A204.1 (cell line): ENCODE measurements at regions not wholly inside any gene's neighbourhood (a gene's known extent, or its start where the extent isn't known, plus 50 kb on each side); places are given as distances from the start of the nearest gene placed in this dataset.

Experiments
- FAIRE-seq: peaks from 2 replicates; lab custom pipeline; 2012; peaks lifted over from hg19 to GRCh38; lab: Jason Lieb, UNC

GRCh38 chr15:95973566-95974256, 356.8 kb upstream of the NR2F2 start:
- no peak for FAIRE-seq

GRCh38 chr15:95975212-95975611, 355.3 kb upstream of the NR2F2 start:
- FAIRE-seq, result no peak

DNA sequence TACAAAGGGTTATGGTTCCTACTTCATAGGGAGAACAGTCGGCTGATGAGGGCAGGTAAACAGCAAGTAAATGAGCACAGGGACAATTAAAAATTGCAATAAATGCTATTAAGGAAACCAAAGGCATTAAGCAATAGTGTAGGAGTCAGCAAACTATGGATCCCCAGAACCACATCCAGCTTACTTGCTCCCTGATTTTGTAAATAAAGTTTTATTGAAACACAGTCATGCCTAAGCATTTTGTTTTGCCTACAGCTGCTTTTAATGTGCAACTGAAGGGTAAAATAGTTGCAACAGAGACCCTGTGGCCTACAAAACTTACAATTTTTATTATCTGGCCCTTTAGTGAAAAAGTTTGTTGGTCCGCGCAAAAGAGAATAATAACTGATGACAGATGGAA, 351.2 kb upstream of the NR2F2 start:
- FAIRE-seq, result no peak

DNA sequence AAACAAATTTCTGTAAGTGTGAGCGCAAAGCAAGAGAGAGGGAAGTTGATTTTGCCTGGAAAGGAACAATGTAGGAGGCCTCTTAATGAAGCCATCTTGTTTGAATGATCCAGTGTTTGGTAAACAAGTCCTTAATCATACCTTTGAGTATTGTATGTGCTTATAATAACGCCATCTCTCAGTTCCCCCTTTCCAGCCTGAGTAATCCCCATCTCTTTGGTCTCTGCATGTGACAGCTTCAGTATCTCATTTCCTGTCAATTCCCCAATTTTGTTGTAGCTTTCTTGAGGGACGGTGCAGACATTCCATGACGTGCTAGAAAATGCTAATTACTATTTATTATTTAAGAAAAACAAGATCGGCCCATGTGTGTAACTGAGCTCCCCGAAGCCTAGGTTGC, 349.3 kb upstream of the NR2F2 start:
- no peak for FAIRE-seq

GRCh38 chr15:95987299-95987698, 343.2 kb upstream of the NR2F2 start:
- no peak for FAIRE-seq

- no peak for FAIRE-seq
These were observed 342.5 kb upstream of the NR2F2 start for GRCh38 chr15:95987886-95988573.

GRCh38 chr15:95988574-95988887, 342.0 kb upstream of the NR2F2 start:
- no peak for FAIRE-seq

DNA sequence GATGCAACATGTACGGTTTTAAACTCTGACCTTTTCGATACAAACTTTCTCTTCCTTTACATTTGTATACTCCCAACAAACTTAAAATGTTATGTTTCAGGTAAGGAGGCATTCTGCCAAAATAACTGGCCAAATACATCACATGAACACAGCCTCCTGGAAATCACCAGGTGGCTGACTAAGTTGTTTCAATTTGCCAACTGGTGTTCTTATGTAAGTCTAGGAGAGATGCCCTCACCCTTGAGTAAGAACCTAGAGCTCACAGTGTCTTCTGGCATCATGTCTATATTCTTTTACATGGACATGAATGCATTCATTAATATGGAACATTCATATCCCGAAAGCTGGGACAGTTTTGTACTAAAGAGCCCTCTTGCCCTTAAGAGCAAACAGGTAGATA, 341.1 kb upstream of the NR2F2 start:
- no peak for FAIRE-seq

DNA sequence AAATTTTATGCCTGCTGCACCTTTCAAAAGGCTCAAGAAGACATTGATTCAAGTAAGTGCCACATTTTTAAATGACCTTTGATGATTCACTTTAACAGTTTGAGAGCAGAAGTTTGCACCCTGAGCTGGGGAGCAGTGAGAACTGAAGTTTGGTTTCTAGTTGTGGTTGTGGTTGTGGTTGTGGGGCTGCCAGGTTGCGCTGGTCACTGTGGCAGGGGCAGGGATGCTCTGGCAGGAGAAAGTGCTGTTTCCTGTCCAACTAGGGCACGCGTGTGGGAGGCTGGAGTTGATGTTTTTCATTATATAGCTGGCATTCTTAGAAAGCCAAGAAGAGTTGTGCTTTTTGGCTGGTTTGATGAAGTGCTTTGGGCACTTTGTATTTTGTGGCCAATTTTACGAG, 339.7 kb upstream of the NR2F2 start:
- FAIRE-seq, result no peak

- no peak for FAIRE-seq
These were observed 336.1 kb upstream of the NR2F2 start for GRCh38 chr15:95994418-95994817.

DNA sequence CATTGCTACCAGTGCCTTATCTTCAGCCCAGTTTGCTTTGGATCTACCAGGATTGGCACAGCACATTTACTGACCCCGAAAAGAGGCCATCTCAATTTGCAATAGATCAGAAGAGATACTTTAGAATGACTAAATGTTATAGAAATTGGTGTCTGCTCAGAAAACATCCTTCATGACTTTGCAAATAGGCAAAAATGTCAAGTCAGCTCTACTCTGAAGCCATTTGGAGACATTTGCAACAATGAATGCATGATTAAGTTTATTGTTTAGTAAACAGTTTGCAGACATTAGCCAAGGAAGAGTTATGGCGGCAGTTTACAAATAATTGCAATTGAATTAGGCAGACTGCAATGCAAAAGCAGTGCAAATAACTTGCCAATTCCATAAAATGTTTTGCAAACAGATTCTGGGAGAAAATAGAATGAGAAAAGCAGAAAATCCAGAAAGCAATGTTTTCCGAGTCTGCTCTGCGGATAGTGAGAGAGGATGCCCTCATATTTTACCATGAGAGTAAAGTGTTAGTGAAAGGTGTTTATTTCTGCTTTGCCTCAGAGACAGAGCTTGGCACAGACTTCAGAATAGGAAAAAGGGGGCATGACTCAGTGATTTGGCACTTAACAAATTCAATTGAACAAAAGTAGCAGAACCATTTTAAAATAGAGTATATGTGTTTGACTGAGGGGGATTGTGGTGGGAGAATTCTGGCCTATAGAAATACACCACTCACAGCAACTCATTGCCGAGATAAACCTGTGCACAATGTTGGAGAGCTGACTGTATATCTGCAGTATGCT, 334.9 kb upstream of the NR2F2 start:
- FAIRE-seq, result no peak

- no peak for FAIRE-seq
These were observed 334.0 kb upstream of the NR2F2 start for GRCh38 chr15:95996494-95996893.

DNA sequence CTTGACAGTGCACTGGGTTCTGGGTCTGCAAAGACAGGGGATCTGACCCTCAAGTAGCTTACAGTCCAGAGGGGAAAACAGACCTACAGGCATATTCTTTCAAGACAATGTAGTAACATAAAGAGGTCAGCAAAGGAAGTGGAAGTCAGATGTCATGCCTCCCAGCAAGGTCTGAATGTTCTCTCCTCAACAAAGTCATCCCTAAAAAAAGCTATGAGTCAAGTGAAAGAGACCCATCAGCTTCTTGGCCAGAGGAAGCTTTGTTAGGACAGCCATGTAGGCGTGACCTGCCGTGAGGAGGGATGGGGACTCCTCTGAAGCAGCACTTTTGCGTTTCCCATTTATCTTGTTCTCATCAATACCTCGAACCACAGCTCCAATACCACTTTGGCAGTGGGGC, 331.6 kb upstream of the NR2F2 start:
- FAIRE-seq, result no peak

DNA sequence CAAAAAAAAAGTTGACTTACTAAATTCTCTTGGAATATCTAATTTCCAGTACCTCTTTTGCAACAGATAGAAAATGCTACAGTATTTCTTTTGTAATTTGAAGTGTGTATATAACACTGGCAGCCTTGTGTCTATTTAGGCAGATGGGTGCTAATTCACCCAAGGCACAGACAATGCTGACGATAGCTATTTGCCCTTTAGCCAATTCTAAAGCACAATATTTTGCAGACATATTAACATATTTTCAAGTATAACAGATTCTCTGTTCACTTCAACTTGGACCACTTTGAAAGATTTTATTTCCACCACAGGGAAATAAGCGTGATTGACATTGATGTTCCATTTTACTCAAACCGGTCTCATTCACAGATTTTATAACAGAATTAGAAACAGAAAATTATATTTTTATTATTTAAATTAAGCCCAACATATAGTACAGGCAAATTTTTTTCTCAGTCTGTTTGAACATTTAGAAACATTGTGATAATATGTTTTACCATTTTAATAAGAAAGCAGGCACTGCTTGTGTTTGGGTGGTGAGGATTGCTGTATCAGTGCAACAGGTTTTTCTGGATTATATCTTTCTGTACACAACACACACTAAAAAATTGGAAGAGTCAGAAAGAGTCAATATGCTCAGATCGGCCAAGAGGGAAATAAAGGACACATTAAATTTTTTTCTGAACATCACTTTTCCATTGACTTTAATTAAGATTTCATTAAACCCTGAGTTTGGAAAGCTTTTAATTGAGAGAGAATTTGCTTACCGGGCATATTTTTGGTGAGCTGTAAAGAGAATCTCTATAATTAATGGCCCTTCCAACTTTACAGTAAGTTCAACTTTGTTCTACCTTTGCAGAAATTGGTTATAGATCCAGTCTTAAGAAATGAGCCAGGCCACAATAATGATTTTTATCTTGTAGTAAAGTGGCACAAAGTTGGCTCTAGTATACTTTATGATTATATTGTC, 327.3 kb upstream of the NR2F2 start:
- FAIRE-seq, result no peak

GRCh38 chr15:96005906-96006305, 324.6 kb upstream of the NR2F2 start:
- no peak for FAIRE-seq

- no peak for FAIRE-seq
These were observed 319.4 kb upstream of the NR2F2 start for GRCh38 chr15:96011136-96011535.

GRCh38 chr15:96014939-96015338, 315.6 kb upstream of the NR2F2 start:
- FAIRE-seq, result no peak

GRCh38 chr15:96019114-96019513, 311.4 kb upstream of the NR2F2 start:
- FAIRE-seq, result no peak

- FAIRE-seq, result no peak
These were observed 310.4 kb upstream of the NR2F2 start for GRCh38 chr15:96020133-96020532.

- FAIRE-seq, result no peak
These were observed 309.7 kb upstream of the NR2F2 start for GRCh38 chr15:96020797-96021196.

DNA sequence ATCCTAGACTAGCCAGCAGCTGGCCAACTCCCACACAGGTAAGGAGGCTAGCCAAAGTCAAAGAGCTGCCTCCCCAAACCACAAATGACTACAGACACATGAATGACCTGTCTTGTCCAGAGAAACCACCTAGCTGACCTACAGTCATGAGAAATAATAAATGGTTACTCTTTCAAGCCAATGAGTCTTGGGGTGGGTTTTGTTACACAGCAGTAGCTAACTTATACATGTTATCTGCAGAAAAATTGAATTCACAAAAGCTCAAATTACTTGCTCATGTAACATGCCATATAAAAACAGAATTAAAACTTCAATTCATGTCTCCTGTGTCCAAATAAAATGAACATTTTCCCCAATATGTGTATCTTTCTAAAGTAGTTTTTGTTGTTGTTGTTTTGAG, 307.4 kb upstream of the NR2F2 start:
- FAIRE-seq, result no peak

GRCh38 chr15:96027501-96027900, 303.0 kb upstream of the NR2F2 start:
- no peak for FAIRE-seq
